Trophoblast cell (in vitro differentiated cells and primary cell): ENCODE measurements at regions not wholly inside any gene's neighbourhood (a gene's known extent, or its start where the extent isn't known, plus 50 kb on each side); places are given as distances from the start of the nearest gene placed in this dataset.

ENCODE experiments used
- DNase-seq, 2 donors: peaks; one replicate each; pipeline ENCODE4 v3.0.0-alpha.2; 2016
- H2AFZ ChIP-seq: 2 replicates; pipeline ENCODE4 v1.6.1; 2013; ENCODE audit warnings: low read length, moderate library complexity, mild to moderate bottlenecking; ENCODE audit not compliant: insufficient read depth, poor library complexity
- H2AK5ac ChIP-seq: 2 replicates; pipeline ENCODE4 v1.6.1; 2013; ENCODE audit warnings: mild to moderate bottlenecking, low read length
- H2BK120ac ChIP-seq: 2 replicates; pipeline ENCODE4 v1.6.1; 2013; ENCODE audit warnings: low read length, mild to moderate bottlenecking, moderate library complexity; ENCODE audit not compliant: insufficient read depth, poor library complexity
- H2BK12ac ChIP-seq: 2 replicates; pipeline ENCODE4 v1.6.1; 2013; ENCODE audit warnings: mild to moderate bottlenecking, low read length, moderate library complexity
- H2BK5ac ChIP-seq: 2 replicates; pipeline ENCODE4 v1.6.1; 2013; ENCODE audit warnings: low read length, low read depth, moderate library complexity, mild to moderate bottlenecking; ENCODE audit not compliant: poor library complexity
- H3K14ac ChIP-seq: 2 replicates; pipeline ENCODE4 v1.6.1; 2013; ENCODE audit warnings: mild to moderate bottlenecking, low read length
- H3K18ac ChIP-seq: 2 replicates; pipeline ENCODE4 v1.6.1; 2013; ENCODE audit warnings: mild to moderate bottlenecking, low read length
- H3K23ac ChIP-seq: 2 replicates; pipeline ENCODE4 v1.6.1; 2013; ENCODE audit warnings: low read length
- H3K27ac ChIP-seq: 2 replicates; pipeline ENCODE4 v1.5.1; 2013; ENCODE audit warnings: low read depth, mild to moderate bottlenecking, inconsistent platforms, low read length, moderate library complexity
- H3K27me3 ChIP-seq: 2 replicates; pipeline ENCODE4 v1.6.1; 2013; ENCODE audit warnings: inconsistent platforms, mild to moderate bottlenecking, low read length, moderate library complexity; ENCODE audit not compliant: insufficient read depth
- H3K36me3 ChIP-seq, 2 experiments: 1 replicate in 1 of 2; 2 replicates in 1 of 2; pipeline ENCODE4 v1.6.1; 2013; ENCODE audit warnings: low read length in 2 of 2, mild to moderate bottlenecking in 2 of 2, moderate library complexity in 1 of 2; ENCODE audit not compliant: insufficient read depth in 2 of 2, control insufficient read depth in 1 of 2
- H3K4ac ChIP-seq: 2 replicates; pipeline ENCODE4 v1.6.1; 2013; ENCODE audit warnings: low read depth, mild to moderate bottlenecking, low read length, moderate library complexity
- H3K4me1 ChIP-seq, 2 experiments: 1 replicate in 1 of 2; 2 replicates in 1 of 2; pipeline ENCODE4 v1.6.1; 2013; ENCODE audit warnings: low read length in 2 of 2, mild to moderate bottlenecking in 2 of 2, moderate library complexity in 1 of 2; ENCODE audit not compliant: insufficient read depth in 2 of 2, control insufficient read depth in 1 of 2
- H3K4me2 ChIP-seq: 2 replicates; pipeline ENCODE4 v1.6.1; 2013; ENCODE audit warnings: inconsistent platforms, mild to moderate bottlenecking, low read length, moderate library complexity
- H3K4me3 ChIP-seq: 2 replicates; pipeline ENCODE4 v1.5.1; 2013; ENCODE audit warnings: mild to moderate bottlenecking, low read depth, low read length, inconsistent platforms
- H3K79me1 ChIP-seq: one replicate; pipeline ENCODE4 v1.6.1; 2013; ENCODE audit warnings: low read length
- H3K79me2 ChIP-seq: 2 replicates; pipeline ENCODE4 v1.6.1; 2013; ENCODE audit warnings: low read length, mild to moderate bottlenecking; ENCODE audit not compliant: control insufficient read depth, insufficient read depth, poor library complexity
- H3K9ac ChIP-seq: 2 replicates; pipeline ENCODE4 v1.6.1; 2013; ENCODE audit warnings: mild to moderate bottlenecking, low read length
- H3K9me3 ChIP-seq: 2 replicates; pipeline ENCODE4 v1.6.1; 2013; ENCODE audit warnings: low read depth, mild to moderate bottlenecking, control low read depth, inconsistent platforms, low read length; ENCODE audit not compliant: insufficient read depth
- H4K12ac ChIP-seq: 2 replicates; pipeline ENCODE4 v1.6.1; 2013; ENCODE audit warnings: low read depth, mild to moderate bottlenecking, low read length, moderate library complexity
- H4K8ac ChIP-seq: 2 replicates; pipeline ENCODE4 v1.6.1; 2013; ENCODE audit warnings: low read depth, mild to moderate bottlenecking, low read length, moderate library complexity
- H4K91ac ChIP-seq: one replicate; pipeline ENCODE4 v1.6.1; 2013; ENCODE audit warnings: low read depth, mild to moderate bottlenecking, low read length, moderate library complexity
- WGBS: extraction: QIAGEN DNeasy Blood & Tissue Kit; methylation state at CpG from one replicate; pipeline ENCODE4 v1.1.7; 2013; ENCODE audit warnings: missing lambda C conversion rate; ENCODE audit not compliant: insufficient read length, insufficient coverage; ENCODE audit errors: extremely low coverage; 5-methylcytosine and 5-hydroxymethylcytosine counted together

GRCh38 chr4:12651876-12652275 is 832.3 kb downstream of the RAB28 start:
- no peak overlapping the region for H3K23ac ChIP-seq
- H2BK120ac ChIP-seq, result no peak overlapping the region
- no peaks in the 10 kb centered on the region for H3K79me1 ChIP-seq
- DNase-seq, result no peak
- H3K36me3 ChIP-seq, result no peaks in the 10 kb centered on the region
- no peak overlapping the region for H3K4me2 ChIP-seq
- H3K18ac ChIP-seq, result no peak overlapping the region
- WGBS, result no CpG with 5 or more reads among the region's 3 CpGs
- no peak overlapping the region for H4K91ac ChIP-seq
- H3K9ac ChIP-seq, result no peak overlapping the region
- H3K27ac ChIP-seq, result no peak overlapping the region
- no peak overlapping the region for H2BK12ac ChIP-seq
- H4K8ac ChIP-seq, result no peak overlapping the region
- H3K4me1 ChIP-seq, result no peaks in the 10 kb centered on the region
- no peaks in the 10 kb centered on the region for H3K9me3 ChIP-seq
- no peaks in the 10 kb centered on the region for H3K27me3 ChIP-seq
- no peak overlapping the region for H4K12ac ChIP-seq
- H3K4ac ChIP-seq, result no peak overlapping the region
- no peak overlapping the region for H2BK5ac ChIP-seq
- H2AK5ac ChIP-seq, result no peak overlapping the region
- H3K4me3 ChIP-seq, result no peak overlapping the region
- H2AFZ ChIP-seq, result no peak overlapping the region
- no peak overlapping the region for H3K14ac ChIP-seq
- no peaks in the 10 kb centered on the region for H3K79me2 ChIP-seq

DNA sequence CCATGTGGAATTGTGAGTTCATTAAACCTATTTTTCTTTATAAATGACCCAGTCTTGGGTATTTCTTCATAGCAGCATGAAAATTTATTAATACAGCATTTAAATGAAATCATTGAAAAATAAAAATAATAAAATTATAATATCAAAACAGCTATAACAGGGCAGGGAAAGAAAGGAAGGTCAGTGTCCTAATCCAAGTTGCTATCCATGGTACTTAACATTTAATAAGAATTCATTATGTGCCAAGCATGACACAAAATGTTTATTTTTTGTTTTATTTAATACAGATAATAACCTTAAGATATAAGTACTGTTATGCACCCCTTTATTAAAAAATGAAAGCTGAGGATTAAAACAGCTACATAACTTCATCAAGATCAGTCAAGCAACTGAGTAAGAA is 838.4 kb downstream of the RAB28 start:
- no peak overlapping the region for H3K18ac ChIP-seq
- H3K79me2 ChIP-seq, result no peaks in the 10 kb centered on the region
- no peak overlapping the region for H2AFZ ChIP-seq
- no peaks in the 10 kb centered on the region for H3K36me3 ChIP-seq
- H4K91ac ChIP-seq, result no peak overlapping the region
- no peaks in the 10 kb centered on the region for H3K9me3 ChIP-seq
- H3K23ac ChIP-seq, result no peak overlapping the region
- no peak overlapping the region for H4K8ac ChIP-seq
- no peak overlapping the region for H3K14ac ChIP-seq
- no peak overlapping the region for H4K12ac ChIP-seq
- H3K27ac ChIP-seq, result no peak overlapping the region
- H3K79me1 ChIP-seq, result no peaks in the 10 kb centered on the region
- H3K4ac ChIP-seq, result no peak overlapping the region
- no peak overlapping the region for H3K4me2 ChIP-seq
- no peak overlapping the region for H2BK120ac ChIP-seq
- H3K4me3 ChIP-seq, result no peak overlapping the region
- no peaks in the 10 kb centered on the region for H3K4me1 ChIP-seq
- no peak overlapping the region for H2AK5ac ChIP-seq
- H3K27me3 ChIP-seq, result no peaks in the 10 kb centered on the region
- no peak for DNase-seq
- H2BK5ac ChIP-seq, result no peak overlapping the region
- no peak overlapping the region for H3K9ac ChIP-seq
- H2BK12ac ChIP-seq, result no peak overlapping the region

DNA sequence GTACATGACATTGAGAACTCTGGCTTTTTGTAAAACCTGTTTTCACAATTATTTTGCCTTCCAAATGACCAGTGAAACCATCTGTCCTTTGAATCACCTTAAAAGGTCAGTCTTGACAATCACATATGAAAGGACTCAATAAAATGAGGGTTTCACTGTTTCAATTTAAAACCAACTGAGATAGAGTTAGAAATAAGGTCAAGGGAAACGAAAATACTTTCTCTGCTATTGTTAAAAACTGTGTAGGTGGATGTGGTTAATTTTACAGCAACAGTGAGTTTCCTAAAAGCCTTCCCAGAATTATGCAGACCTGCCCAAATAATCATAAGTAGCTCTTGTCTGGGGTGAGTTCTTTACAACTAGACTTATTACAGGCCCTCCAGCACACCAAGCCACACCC is 839.9 kb downstream of the RAB28 start:
- H3K79me1 ChIP-seq, result no peaks in the 10 kb centered on the region
- H2AFZ ChIP-seq, result no peak overlapping the region
- H3K4me2 ChIP-seq, result no peak overlapping the region
- no peaks in the 10 kb centered on the region for H3K27me3 ChIP-seq
- H2BK5ac ChIP-seq, result no peak overlapping the region
- H4K8ac ChIP-seq, result no peak overlapping the region
- no peak overlapping the region for H2AK5ac ChIP-seq
- H3K36me3 ChIP-seq, result no peaks in the 10 kb centered on the region
- no peak overlapping the region for H4K91ac ChIP-seq
- H3K79me2 ChIP-seq, result no peaks in the 10 kb centered on the region
- no peaks in the 10 kb centered on the region for H3K9me3 ChIP-seq
- no peak overlapping the region for H3K4me3 ChIP-seq
- DNase-seq, result no peak
- H3K14ac ChIP-seq, result no peak overlapping the region
- no peak overlapping the region for H3K9ac ChIP-seq
- H3K4me1 ChIP-seq, result no peaks in the 10 kb centered on the region
- H3K4ac ChIP-seq, result no peak overlapping the region
- no CpG with 5 or more reads among the region's 1 CpG for WGBS
- no peak overlapping the region for H3K27ac ChIP-seq
- no peak overlapping the region for H3K23ac ChIP-seq
- H3K18ac ChIP-seq, result no peak overlapping the region
- H2BK120ac ChIP-seq, result no peak overlapping the region
- no peak overlapping the region for H4K12ac ChIP-seq
- H2BK12ac ChIP-seq, result no peak overlapping the region

GRCh38 chr4:12636191-12636590 is 847.9 kb downstream of the RAB28 start:
- H3K36me3 ChIP-seq, result no peaks in the 10 kb centered on the region
- no peak overlapping the region for H3K4ac ChIP-seq
- no peak overlapping the region for H3K23ac ChIP-seq
- no peak overlapping the region for H3K18ac ChIP-seq
- H3K27me3 ChIP-seq, result no peaks in the 10 kb centered on the region
- no peak overlapping the region for H3K27ac ChIP-seq
- no peak overlapping the region for H4K12ac ChIP-seq
- H2BK5ac ChIP-seq, result no peak overlapping the region
- H4K91ac ChIP-seq, result no peak overlapping the region
- H2AFZ ChIP-seq, result no peak overlapping the region
- H3K14ac ChIP-seq, result no peak overlapping the region
- H3K9ac ChIP-seq, result no peak overlapping the region
- DNase-seq, result no peak
- H3K9me3 ChIP-seq, result no peaks in the 10 kb centered on the region
- WGBS, result no CpG with 5 or more reads among the region's 5 CpGs
- no peaks in the 10 kb centered on the region for H3K79me1 ChIP-seq
- no peaks in the 10 kb centered on the region for H3K79me2 ChIP-seq
- no peak overlapping the region for H4K8ac ChIP-seq
- H3K4me3 ChIP-seq, result no peak overlapping the region
- no peak overlapping the region for H3K4me2 ChIP-seq
- no peak overlapping the region for H2BK120ac ChIP-seq
- H2BK12ac ChIP-seq, result no peak overlapping the region
- no peak overlapping the region for H2AK5ac ChIP-seq
- H3K4me1 ChIP-seq, result no peaks in the 10 kb centered on the region

DNA sequence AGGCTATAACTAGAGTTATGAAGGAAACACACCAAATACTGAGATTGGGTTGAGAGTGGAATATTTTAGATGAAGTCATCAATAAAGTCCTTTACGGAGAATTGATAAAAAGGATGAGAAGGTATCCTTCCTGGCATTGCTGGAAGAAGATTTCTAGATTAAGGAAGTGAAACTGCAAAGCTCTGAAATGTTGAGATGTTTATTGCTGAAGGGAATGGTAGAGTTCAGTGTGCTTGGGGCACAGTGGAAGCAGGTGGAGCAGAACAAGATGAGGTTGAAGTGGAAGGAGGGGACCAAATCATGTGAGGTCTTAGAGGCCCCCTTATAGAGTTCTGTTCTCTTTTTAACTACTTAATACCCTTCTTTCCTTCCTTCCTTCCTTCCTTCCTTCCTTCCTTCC is 848.5 kb downstream of the RAB28 start:
- Histone ChIP-seq H3K79me1 (no peaks in the 10 kb centered on the region), H3K4ac (no peak overlapping the region), H3K4me2 (no peak overlapping the region), H3K27me3 (no peaks in the 10 kb centered on the region), H4K8ac (no peak overlapping the region), H3K4me1 (no peaks in the 10 kb centered on the region), H4K91ac (no peak overlapping the region), H3K18ac (no peak overlapping the region), H2AK5ac (no peak overlapping the region), H4K12ac (no peak overlapping the region), H3K9me3 (no peaks in the 10 kb centered on the region), H2BK5ac (no peak overlapping the region), H2AFZ (no peak overlapping the region), H2BK120ac (no peak overlapping the region), H2BK12ac (no peak overlapping the region), H3K79me2 (no peaks in the 10 kb centered on the region), H3K4me3 (no peak overlapping the region), H3K27ac (no peak overlapping the region), H3K14ac (no peak overlapping the region), H3K23ac (no peak overlapping the region), H3K9ac (no peak overlapping the region), H3K36me3 (no peaks in the 10 kb centered on the region)
- WGBS, result no CpG with 5 or more reads among the region's 1 CpG
- no peak for DNase-seq
